ENCODE measurements at regions not wholly inside any gene's neighbourhood (a gene's known extent, or its start where the extent isn't known, plus 50 kb on each side); places are given as distances from the start of the nearest gene placed in this dataset.

GRCh38 chr3:118504906-118505305 is 529.7 kb downstream of the IGSF11 start (continued):
- no peak for TF ChIP-seq CHD7 (IDR thresholded peaks at IDR 0.05; ENCODE audit: insufficient replicate concordance, low read length)
- no peak for TF ChIP-seq ZNF274 (IDR thresholded peaks at IDR 0.05; ENCODE audit: borderline replicate concordance, extremely low read depth, low read length)
- TF ChIP-seq CEBPB (IDR thresholded peaks at IDR 0.05; ENCODE audit: low read depth, low read length), result no peak
- TF ChIP-seq ASH2L (IDR thresholded peaks at IDR 0.05; ENCODE audit: low read length), result no peak
- TF ChIP-seq EP300 (IDR thresholded peaks at IDR 0.05; ENCODE audit: borderline replicate concordance in 1 of 2, low read depth in 2 of 2, low read length in 2 of 2), result no peak
- TF ChIP-seq JUN (IDR thresholded peaks at IDR 0.05; ENCODE audit: low read depth, low read length), result no peak
- no peak for TF ChIP-seq FOSL1 (IDR thresholded peaks at IDR 0.05; ENCODE audit: insufficient read depth, low read depth, low read length)
- no peak for TF ChIP-seq SIRT6 (IDR thresholded peaks at IDR 0.05; ENCODE audit: low read length)
- TF ChIP-seq MAFK (IDR thresholded peaks at IDR 0.05; ENCODE audit: low read depth, low read length), result no peak
- no peak for TF ChIP-seq SAP30 (IDR thresholded peaks at IDR 0.05; ENCODE audit: insufficient read depth, insufficient replicate concordance, low read length)
- no peak for TF ChIP-seq SP1 (IDR thresholded peaks at IDR 0.05; ENCODE audit: low read depth, low read length)
